ENCODE measurements at regions not wholly inside any gene's neighbourhood (a gene's known extent, or its start where the extent isn't known, plus 50 kb on each side); places are given as distances from the start of the nearest gene placed in this dataset.

DNA sequence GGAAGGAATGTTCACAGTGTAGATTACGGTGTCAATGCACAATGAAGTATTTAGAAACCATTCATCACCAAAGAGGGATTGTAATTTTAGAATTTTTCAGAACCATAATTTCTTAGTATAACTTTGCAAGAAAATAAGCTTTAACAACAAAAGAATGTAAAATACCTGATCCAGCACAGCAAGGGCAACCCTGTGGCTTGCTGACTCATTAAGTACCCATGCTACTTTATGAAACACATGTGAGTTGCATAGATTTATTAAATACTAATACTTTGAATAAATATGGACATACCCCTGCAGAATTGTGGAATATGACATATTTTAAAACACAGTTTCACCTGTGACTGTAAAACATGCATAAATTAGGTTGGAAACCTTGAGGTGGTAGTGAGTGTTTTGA, 281.3 kb downstream of the ZNF248 start:
- DNase-seq, result no peak
- Histone ChIP-seq H2BK15ac (ENCODE audit: low read depth, low read length) (no peak overlapping the region), H3K4ac (ENCODE audit: low read depth, low read length) (no peak overlapping the region), H3K23ac (ENCODE audit: insufficient read length, low read depth, low read length) (no peak overlapping the region), H3K18ac (ENCODE audit: insufficient read length, low read depth, low read length) (no peak overlapping the region), H2AFZ (ENCODE audit: low read length) (no peak overlapping the region), H3K4me2 (ENCODE audit: insufficient read depth, insufficient read length, low read length) (no peak overlapping the region), H3K4me1 (ENCODE audit: insufficient read depth, low read length) (no peaks in the 10 kb centered on the region), H3K9ac (ENCODE audit: extremely low read depth, insufficient read length, low read length) (no peak overlapping the region), H2BK5ac (ENCODE audit: insufficient read length, low read length) (no peak overlapping the region), H3K27me3 (ENCODE audit: insufficient read depth, low read length) (no peaks in the 10 kb centered on the region), H3K79me2 (ENCODE audit: insufficient read depth, low read length) (no peaks in the 10 kb centered on the region), H2BK20ac (ENCODE audit: low read depth, low read length, poor library complexity, severe bottlenecking) (no peak overlapping the region), H3K23me2 (ENCODE audit: insufficient read length, low read depth, low read length, poor library complexity, severe bottlenecking) (no peaks in the 10 kb centered on the region), H3K14ac (ENCODE audit: insufficient read depth, low read length) (no peak overlapping the region), H3K9me3 (ENCODE audit: control insufficient read depth, low read depth, low read length) (peaks cover 18% of the 10 kb centered on the region), H2AK5ac (ENCODE audit: insufficient read length, low read length) (no peak overlapping the region), H3K27ac (ENCODE audit: insufficient read length, low read depth, low read length) (no peak overlapping the region), H3K79me1 (ENCODE audit: insufficient read depth, low read depth, low read length, poor library complexity, severe bottlenecking) (no peaks in the 10 kb centered on the region), H4K5ac (ENCODE audit: insufficient read length, low read depth, low read length) (no peak overlapping the region), H2BK12ac (ENCODE audit: insufficient read length, low read depth, low read length) (no peak overlapping the region), H2BK120ac (ENCODE audit: low read depth, low read length, poor library complexity, severe bottlenecking) (no peak overlapping the region), H4K91ac (ENCODE audit: insufficient read length, low read depth, low read length) (no peak overlapping the region), H3T11ph (ENCODE audit: low read length) (no peak overlapping the region), H4K8ac (replicated peaks; ENCODE audit: insufficient read length, low read depth, low read length) (no peak overlapping the region), H4K20me1 (ENCODE audit: control insufficient read depth, insufficient read depth, insufficient read length) (no peaks in the 10 kb centered on the region), H3K56ac (ENCODE audit: insufficient read length, low read depth, low read length) (no peak overlapping the region)
- no peak overlapping the region for H3K4me3 Mint-ChIP-seq
- H3K36me3 Mint-ChIP-seq (ENCODE audit: insufficient read depth in 1 of 3, low read depth in 3 of 3), result peaks cover 0 to 21% (median 3%) of the 10 kb centered on the region in 3 experiments; a peak in 4 of 7 replicates
- no peak overlapping the region for H3K27ac Mint-ChIP-seq
- no peaks in the 10 kb centered on the region for H3K4me1 Mint-ChIP-seq
- H3K9me3 Mint-ChIP-seq, result peaks cover 75 to 82% of the 10 kb centered on the region in 2 experiments
- TF ChIP-seq, protein P1, sequence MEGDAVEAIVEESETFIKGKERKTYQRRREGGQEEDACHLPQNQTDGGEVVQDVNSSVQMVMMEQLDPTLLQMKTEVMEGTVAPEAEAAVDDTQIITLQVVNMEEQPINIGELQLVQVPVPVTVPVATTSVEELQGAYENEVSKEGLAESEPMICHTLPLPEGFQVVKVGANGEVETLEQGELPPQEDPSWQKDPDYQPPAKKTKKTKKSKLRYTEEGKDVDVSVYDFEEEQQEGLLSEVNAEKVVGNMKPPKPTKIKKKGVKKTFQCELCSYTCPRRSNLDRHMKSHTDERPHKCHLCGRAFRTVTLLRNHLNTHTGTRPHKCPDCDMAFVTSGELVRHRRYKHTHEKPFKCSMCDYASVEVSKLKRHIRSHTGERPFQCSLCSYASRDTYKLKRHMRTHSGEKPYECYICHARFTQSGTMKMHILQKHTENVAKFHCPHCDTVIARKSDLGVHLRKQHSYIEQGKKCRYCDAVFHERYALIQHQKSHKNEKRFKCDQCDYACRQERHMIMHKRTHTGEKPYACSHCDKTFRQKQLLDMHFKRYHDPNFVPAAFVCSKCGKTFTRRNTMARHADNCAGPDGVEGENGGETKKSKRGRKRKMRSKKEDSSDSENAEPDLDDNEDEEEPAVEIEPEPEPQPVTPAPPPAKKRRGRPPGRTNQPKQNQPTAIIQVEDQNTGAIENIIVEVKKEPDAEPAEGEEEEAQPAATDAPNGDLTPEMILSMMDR (conservative IDR thresholded peaks at IDR 0.05), result no peak
- no peaks in the 10 kb centered on the region; the same call in 1 of the 2 replicates for H3K27me3 Mint-ChIP-seq (ENCODE audit: low read depth)
- no CpG with 5 or more reads among the region's 1 CpG for WGBS (ENCODE audit: extremely low coverage, insufficient read length, low lambda C conversion rate)

All from H9 (cell line).